GM19035 (cell line): ENCODE measurements at regions not wholly inside any gene's neighbourhood (a gene's known extent, or its start where the extent isn't known, plus 50 kb on each side); places are given as distances from the start of the nearest gene placed in this dataset.

ENCODE experiments used
- ATAC-seq: cut with Tn5 transposase; IDR thresholded peaks from one replicate; pipeline ENCODE4 v1.9.1; 2021; ENCODE audit not compliant: unreplicated experiment

DNA sequence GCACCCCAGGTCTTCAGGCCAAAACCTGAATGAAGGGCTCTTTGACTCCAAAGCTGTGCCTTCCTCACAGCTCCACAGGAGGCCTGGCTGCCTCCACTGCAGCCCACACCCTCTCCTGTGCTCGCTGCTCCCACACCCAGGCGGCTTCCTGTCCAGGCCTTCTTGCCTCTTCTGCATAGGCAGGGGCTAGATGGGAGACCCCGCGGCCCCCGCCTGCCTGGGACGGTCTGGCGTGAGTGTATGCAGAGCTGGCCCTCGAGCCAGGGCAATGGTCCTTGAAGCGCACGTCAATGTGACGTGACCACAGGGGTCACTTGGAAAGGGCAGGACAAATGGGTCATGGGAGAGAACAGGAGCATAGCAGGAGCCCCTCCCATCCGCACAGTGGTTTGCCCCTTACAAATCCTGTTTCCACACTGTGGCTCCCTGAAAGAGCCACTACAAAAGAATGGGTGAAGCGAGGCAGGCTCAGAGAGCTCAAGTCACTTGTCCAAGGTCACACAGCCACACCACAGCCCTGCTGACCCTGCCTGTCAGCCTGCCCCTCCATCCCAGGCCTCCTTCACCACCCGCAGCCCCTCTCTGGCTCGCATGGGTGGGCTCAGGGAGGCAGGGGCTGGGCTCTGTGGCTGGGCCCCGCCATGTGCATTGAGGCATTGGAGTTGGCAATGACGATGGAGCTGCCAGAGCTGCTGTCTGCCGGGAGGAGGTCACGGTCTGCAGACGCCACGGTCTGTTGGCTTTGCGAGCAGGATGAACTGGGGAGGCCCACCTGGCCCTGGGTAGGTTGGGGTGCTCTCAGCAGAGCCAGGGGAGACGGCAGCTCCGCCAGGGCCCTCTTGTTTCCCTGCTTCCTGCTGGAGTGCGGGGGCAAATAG is 71.2 kb upstream of the WNT11 start:
- ATAC-seq: no peak

DNA sequence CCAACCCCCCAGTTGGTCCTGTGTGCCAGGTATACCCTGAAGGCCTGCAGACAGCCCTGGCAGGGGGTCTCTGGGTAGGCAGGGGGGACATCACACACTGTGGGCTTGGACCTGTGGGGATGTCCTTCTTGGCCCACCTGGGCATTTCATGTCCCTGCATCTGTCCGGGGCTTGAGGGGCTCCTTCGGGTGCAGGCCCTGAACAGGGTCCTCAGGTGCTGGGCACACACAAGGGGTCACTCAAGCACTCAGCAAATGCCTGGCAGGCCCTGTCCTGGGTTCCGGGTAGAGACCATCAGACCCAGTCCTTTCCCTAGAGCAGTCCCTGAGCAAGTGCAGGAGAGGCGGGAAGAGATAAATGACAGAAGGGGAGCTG is 70.5 kb upstream of the WNT11 start:
- ATAC-seq: no peak

DNA sequence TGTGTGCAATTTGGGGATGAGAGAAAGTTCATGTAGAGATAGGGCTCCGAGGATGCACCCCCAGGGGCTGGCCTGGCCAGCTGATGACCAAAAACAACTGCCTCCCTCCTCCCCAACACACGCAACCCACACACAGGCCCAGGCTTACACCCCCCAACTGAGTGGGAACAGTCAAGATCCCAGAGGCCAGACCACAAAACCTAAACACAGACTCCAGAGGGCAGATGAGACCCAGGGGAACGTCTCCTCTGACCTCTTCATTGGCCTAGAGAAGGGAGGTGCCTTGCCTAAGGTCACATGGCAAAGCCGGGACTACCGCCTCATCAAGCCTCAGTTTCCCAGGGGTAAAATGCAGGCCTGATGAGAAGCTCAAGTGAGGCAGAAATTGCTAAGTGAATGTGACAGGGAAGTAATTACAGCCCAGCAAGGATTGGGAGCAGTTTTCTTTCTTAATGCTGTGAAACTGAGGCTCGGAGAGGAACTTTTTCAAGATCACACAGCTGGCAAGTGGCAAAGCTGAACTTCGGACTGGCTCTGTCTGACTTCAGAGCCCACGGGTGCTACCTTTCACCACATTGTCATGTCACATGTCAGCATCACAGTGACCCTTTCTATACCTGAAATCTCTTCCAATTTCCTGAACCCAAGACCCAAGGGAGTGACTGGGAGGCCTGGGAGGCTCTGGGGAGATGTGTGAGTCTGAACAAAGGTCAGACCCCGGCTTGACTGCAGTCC is 69.9 kb upstream of the WNT11 start:
- ATAC-seq: no peak

DNA sequence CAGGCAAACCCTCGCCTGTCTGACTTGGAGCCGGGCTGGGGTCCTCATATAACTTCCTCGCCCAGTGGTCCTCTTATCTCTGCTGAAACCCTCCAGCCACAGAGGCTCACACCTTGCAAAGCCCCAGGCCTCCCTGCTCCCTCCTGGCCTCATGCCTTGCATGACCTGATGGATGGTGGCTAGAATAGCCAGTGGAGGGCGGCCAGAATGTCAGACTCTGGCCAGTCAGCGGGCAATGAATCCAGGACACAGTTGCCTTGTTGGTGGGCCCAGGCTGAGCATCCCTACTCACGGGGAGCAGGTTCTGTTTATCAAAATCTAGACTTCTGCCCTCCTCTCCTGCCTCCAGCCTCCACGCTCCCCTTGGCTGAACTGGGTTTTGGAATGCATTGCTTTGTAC is 69.1 kb upstream of the WNT11 start:
- ATAC-seq: no peak

DNA sequence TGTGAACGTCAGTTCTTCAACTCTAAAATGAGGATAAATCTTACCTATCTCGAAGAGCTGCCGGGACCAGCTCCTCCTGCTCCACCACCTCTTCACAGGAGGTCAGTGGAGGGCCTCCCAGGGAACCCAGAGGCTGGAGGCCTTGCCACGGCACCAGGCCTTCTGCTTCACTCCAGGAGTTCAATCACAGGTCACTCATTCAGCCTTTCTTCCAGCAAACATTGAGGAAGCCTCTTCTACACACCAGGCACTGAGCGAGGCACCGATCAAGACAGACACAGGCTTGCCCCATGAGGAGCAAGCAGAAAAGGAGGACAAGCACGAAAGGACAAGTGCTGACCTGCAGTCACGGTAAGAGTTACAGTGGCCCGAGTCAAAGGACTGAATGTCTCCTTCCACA is 64.8 kb upstream of the WNT11 start:
- ATAC-seq: no peak

DNA sequence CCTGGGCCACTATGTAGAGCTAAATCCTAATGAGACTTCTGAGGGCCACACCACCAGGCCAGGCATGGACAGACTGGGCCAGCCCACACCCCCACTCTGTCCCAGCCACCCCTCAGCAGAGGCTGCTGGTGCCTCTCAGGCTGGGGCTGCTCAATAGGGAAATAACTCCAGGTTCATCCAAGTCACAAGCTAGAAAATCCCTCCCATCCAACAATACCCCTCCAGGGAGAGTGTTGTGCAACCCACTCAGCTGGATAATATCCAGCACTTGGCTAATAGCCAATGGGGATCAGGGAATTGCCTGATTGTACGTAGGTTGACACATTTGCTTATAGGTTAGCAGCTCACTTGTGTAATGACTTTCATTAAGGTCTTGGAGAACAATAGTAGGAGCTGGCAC is 64.1 kb upstream of the WNT11 start:
- no peak for ATAC-seq

DNA sequence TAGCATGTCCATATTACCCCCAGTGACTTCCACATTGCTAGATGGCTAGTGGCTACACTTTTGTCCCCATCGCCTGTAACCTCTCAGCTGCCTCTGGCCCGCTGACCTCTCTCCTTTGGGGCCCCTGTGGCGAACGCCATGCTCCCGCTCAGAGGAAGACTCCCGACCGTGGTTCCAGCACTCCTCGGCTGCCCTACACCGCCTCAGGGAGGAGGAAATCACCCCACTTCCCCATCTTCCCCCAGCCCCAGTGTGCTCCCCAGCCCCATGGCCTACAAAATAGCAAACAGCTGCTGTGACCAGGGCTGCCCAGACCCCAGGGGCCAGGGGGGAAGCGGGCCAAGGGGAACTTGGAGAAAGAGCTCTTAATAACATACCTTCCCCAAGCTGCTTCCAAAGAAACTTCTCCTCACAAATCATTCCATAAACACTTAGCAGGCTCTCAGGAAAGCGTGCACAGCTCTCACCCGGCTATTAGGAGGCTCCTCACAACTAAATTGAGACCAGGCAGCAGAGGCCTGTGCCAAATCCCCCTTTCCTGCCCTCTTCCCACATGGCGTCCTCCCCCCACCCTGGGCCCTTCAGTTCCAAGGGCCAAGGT is 63.5 kb upstream of the WNT11 start:
- no peak for ATAC-seq

DNA sequence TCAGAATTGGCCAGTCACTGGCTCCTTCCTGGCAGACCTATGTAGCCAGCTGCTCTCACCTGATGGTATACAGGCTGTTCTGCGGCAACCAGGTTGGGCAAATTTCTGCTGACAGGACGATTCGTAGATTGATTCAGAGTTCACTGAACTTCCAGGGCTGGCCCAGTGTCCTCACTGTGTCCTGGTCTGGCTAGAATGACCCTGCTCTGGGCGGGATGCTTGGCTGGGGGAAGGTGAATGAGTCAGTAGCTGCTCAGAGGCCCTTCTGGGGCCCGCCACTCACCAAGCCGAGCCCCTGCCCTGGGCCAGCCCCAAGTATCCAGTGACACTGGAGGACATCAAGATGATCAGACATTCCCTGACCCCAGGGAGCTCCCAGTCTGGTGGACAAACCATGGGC is 62.9 kb upstream of the WNT11 start:
- ATAC-seq: no peak

DNA sequence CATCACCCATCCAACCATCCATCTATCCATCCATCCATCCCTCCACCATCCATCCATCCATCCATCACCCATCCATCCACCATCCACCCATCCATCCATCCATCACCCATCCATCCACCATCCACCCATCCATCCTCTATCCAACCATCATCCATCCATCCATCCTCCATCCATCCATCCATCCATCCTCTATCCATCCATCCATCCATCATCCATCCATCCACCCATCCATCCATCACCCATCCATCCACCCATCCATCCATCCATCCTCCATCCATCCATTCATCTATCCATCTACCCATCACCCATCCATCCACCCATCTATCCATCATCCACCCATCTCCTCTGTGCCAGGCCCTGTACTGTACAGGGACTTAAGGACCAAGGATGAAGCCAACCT is 62.2 kb upstream of the WNT11 start:
- ATAC-seq: no peak

DNA sequence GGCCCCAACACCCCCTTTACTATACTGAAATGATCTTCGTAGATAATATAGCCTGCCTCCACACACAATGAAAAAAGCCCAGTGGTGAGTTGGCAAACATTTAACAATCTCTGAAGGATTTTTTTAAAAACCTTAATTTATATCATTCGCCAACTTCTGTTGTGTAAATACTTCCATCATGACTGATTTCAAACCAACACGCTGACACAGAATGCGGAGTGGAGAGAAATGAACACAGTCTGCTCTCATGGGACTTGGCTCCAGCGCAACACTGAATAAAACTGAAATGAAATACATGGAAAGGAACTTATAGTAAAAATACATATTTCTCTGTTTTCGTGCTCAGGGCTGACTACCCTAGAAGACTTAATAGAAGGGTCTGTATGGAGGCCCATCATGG is 61.3 kb upstream of the WNT11 start:
- ATAC-seq: no peak

DNA sequence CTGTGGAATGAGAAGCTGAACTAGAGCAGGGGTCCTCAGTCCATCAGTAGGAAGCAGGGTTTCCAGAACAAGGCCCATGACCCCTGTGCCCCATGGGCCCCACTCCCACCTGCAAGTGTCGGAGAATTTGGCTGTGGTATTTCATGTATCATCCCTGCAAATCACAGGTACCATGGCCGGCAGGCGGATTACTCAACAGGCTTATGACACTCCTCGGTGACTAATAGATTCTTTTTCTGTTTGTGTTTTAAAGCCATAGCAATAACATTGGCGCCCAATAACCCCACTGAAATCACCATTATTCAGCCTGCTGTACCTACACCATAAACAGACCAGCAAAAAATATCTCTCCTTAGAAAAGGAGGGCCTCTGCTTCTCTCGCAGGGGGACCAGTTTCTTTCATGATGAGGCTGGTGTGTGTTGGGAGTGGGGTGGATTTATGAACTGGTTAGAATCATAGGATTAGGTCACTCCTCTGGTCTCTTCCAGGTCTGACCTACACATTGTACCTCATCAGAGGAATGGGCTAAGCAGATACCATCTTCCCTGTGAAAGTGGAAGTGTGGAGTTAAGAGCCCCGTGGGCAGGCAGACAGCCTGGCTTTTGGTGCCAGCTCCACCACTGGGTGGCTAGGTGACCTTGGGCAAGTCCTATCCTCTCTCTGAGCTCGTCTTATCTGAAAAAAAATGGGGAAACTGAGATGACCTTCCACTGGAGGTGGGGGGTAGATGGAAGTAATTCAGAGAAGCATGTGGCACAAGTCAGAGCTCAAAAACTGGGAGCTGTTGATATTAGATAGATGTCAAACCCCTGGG is 60.2 kb upstream of the WNT11 start:
- ATAC-seq: no peak

DNA sequence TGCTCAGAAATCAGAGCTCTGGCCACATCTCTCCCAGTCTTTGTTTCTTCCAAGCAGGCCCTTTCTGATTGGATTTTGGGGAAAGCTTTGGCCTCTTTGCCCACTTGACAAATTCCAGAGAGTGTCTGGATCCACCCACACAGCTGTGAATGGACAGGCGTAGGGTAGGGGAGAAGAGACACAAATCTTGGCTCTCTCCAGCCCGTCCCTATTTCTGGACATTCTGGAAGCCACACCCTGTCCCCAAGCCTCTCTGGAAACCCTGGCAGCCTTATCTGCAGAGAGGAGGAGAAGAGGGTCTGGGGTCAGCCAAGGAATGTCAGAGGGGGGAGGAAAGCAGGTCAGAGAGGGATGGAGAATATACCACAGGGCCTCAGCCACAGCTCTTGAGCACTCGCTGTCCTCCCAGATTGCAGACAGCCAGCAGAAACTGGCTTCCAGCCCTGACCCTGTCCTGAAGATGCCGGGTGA is 59.5 kb upstream of the WNT11 start:
- ATAC-seq: no peak

DNA sequence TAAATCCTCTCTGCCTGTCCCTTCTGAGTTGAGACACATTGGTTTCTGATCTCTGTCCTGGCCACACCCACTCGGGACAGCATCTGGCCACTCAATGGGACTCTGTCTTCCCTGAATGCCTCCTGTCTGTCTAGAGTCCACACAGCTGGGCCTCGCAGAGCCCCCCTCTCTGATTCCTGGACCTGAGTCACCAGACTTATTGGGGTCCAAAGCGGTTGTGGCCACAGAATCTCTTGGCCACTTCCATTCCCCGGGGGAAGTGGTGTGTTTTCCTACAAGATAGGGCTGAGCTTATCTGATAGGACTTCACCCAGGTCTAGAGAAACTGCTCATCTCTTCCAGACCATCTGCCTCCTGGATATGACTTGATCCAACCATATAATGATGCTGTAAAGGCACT is 57.4 kb upstream of the WNT11 start:
- no peak for ATAC-seq

DNA sequence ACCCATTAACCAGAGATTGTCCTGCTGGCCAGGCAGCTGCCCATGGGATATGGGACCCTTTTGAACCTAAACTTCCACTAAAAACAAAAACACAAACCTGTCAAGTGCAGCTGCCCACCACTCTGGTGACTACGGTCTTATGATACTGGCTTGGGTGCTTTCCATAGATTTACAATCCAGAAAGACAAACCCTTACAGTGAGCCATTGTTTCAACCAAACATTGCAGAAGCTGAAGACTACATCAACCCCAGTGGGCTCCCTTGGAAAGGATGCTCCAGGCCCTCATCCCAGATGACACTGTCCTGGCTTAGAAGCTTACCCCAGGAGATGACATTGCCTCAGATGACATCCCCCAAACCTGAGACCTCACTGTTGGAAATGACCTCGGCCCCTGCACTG is 56.9 kb upstream of the WNT11 start:
- no peak for ATAC-seq

DNA sequence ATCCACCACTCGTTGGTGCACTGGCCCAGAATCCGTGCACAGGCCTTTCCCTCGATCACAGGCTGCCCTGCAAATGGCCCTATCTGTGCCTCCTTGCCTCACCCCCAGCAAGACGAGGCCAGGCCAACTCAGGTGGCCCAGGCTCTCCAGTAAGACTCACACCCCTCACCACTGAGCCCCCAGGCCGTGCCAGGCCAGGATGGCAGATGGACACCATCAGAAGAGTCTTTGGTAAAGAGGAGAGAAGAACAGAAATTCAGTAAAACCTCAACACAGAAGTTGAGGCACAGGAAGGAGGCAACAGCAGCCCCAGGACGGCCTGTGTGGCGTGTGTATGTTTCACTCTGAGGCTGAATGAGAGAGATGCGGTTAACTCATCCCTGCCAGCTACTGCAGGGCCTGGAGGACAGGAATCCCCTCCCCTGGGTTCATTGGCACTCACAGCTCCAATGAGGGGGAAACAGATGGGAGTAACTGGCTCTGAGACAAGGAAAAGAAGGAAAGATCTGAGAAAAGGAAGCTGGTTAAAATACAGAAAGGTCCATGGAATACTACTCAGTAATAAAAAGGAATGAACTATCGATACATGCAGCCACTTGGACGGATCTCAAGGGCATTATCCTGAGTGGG is 54.1 kb upstream of the WNT11 start:
- no peak for ATAC-seq

DNA sequence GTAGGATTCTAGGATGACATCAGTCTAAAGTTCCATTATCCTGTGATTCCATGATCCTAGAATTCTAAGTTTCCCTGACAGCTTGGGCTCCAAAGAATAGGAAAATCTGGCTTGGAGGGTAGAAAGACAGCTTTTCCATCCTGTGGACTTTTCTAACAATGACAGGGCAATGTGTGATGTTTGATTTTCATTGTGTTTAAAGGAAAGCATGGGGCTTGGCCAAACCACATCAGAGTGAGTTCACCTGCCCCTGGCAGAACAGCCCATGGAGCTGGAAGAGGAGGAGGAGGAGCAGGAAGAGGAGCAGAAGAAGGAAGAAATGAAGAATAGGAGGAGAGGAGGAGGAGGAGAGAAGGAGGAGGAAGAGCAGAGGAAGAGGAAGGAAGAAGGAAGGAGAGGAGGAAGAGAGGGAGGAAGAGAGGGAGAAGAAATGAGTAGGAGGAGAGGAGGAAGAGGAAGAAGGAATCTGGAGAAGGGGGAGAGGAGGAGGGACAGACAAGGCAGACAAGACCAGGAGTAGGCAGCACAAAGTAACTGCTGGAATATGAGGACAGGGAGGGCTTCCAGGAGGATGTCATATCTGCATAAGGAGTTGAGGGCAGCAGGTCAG is 53.1 kb upstream of the WNT11 start:
- no peak for ATAC-seq

DNA sequence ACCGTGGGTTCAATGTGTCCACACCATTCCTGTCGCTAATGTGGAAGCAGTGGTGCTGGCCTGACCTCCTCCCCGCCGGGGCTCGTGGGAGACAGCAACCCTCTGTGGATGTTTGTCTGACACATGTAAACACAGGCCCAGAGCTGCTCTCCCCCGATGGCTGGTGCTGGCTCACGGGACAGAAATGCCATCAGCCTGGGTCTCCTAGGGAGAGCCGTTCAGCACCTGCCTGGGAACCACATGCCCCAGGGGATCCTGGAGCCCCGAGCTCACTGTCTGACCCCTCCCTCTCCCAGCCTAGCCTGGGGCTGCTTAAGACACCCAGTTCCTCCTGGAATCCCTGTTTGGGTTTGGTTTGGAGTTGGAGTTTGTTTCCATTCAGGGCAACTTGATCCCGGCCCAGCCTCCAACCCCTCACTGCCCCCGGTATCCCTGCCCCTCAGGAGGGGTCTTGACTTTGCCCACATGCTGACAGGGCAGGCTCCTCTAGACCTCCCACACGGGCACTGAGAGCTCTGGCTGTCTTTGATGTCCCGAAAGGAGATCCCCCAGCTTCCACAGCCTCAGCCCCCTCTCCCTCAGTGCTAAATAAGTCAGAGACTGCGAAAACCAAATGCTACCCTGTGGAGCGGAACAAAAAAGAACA is 50.9 kb upstream of the WNT11 start:
- no peak for ATAC-seq

DNA sequence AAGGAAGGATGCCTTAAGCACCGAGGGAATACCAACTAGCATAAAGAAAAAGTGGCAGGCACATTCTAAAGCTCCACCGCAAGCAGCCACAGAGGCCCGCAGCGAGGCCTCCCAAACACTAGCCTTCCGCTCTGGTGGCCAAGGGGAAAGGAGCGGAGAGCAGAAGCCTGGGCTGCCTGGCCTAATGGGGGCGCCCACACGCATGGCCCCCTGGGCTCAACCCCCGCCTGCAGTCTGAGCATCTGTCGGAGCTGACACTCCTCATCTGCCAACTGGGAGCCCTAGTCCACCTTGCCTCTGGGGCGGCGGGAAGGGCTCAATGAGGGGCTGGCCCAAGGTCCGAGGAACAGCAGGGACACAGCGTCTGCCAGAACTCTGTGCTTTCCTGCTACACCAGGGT is 50.1 kb upstream of the WNT11 start:
- no peak for ATAC-seq
